ENCODE measurements at regions not wholly inside any gene's neighbourhood (a gene's known extent, or its start where the extent isn't known, plus 50 kb on each side); places are given as distances from the start of the nearest gene placed in this dataset.

GRCh38 chr12:131487388-131488124 lies 223.3 kb upstream of the SFSWAP start:
- no peak for TF ChIP-seq POLR2A (IDR thresholded peaks at IDR 0.05)
- TF ChIP-seq CTCF (IDR thresholded peaks at IDR 0.05): no peak
